DND-41 (cell line): ENCODE measurements at regions not wholly inside any gene's neighbourhood (a gene's known extent, or its start where the extent isn't known, plus 50 kb on each side); places are given as distances from the start of the nearest gene placed in this dataset.

ENCODE experiments used
- CTCF ChIP-seq: IDR thresholded peaks from 2 replicates; pipeline ENCODE4 v1.5.1; 2012; ENCODE audit warnings: borderline replicate concordance, low read length, moderate library complexity, mild to moderate bottlenecking; ENCODE audit not compliant: poor library complexity, severe bottlenecking; ENCODE audit errors: extremely low read depth
- EZH2 ChIP-seq: IDR thresholded peaks from 3 replicates; pipeline ENCODE4 v1.6.1; 2012; ENCODE audit warnings: borderline replicate concordance, low read depth, mild to moderate bottlenecking, moderate library complexity, low read length, inconsistent platforms; ENCODE audit not compliant: severe bottlenecking

- TF ChIP-seq CTCF (no peak), EZH2 (no peak)
Observed at GRCh38 chr6:49030251-49031020, 432.6 kb downstream of the MMUT start.
